Stimulated activated CD4-positive, alpha-beta T cell treated with anti-CD3 and anti-CD28 coated beads, Interleukin-12 subunit alpha, Interleukin-12 subunit beta, amount 100 ng/mL, for 48 hours (primary cell): ENCODE measurements at regions not wholly inside any gene's neighbourhood (a gene's known extent, or its start where the extent isn't known, plus 50 kb on each side); places are given as distances from the start of the nearest gene placed in this dataset.
"Not testable (repeated sequence)": the region's sequence is repeated elsewhere in the genome, so short reads cannot be mapped to it uniquely, and the experiment has no call there.

Source experiments
- DNase-seq, 3 donors: peaks; one replicate each; pipeline ENCODE4 v3.0.0-alpha.2; 2020; ENCODE audit warnings: low read depth in 2 of 3, low spot score in 1 of 3

- DNase-seq: peak in 2 of 3 donors; percentile 1 to 5
Measured at GRCh38 chr5:68070591-68071281, 144.8 kb upstream of the PIK3R1 start.

GRCh38 chr5:68067976-68068603 lies 147.5 kb upstream of the PIK3R1 start:
- DNase-seq: no peak

GRCh38 chr5:68067291-68067690 lies 148.3 kb upstream of the PIK3R1 start:
- no peak for DNase-seq

DNA sequence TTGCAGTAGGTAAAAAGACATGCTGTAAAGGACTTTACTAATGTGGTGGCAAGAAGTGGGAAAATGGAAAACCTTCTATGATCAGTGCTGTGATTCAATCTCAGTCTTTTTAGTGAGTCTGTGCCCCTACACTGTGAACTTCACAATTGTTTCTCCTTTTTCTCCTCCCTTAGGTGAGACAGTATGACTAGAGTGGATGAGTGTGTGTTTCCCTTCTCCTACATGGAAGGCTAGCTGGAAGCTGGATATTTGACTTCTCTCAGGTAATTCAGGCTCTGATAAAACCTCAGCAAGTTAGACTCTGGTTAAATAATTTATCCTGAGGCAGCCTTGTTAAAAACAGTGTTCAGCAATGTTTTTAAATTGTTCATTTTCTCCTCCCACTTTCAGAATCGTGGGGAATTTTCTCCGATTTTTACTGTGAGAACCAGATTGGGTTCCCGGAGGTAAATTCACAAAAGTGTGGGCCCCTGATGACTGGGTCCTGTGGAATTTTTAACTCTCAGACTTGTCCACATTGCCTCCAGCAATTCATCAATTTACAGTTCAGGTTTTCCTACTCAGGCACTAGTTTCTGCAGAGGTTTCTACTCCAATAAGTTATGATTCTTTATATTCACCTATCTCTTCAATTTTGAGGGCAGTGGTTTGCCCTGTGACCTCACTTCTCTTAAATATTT lies 149.1 kb upstream of the PIK3R1 start:
- DNase-seq: no peak

DNA sequence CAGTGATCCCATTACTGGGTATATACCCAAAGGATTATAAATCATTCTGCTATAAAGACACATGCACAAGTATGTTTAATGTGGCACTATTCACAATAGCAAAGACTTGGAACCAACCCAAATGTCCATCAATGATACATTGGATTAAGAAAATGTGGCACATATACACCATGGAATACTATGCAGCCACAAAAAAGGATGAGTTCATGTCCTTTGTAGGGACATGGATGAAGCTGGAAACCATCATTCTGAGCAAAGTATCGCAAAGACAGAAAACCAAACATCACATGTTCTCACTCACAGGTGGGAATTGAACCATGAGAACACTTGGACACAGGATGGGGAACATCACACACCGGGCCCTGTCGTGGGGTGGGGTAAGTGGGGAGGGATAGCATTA lies 150.2 kb upstream of the PIK3R1 start:
- not testable (repeated sequence) for DNase-seq

DNA sequence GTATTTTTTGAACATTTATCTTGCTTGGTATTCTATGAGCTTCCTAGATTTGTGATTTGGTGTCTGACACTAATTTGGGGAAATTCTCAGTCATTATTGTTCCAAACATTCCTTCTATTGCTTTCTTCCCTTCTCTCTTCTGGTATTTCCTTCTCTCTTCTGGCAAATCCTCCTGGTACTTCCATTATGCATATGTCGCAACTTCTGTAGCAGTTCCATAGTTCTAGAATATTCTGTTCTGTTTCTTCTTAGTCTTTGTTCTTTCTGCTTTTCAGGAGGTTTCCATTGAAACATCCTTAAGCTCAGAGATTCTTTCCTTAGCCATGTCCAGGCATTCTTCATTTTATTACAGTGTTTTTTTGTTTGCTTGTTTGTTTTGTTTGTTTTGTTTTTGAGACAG lies 155.2 kb upstream of the PIK3R1 start:
- DNase-seq: no peak

DNA sequence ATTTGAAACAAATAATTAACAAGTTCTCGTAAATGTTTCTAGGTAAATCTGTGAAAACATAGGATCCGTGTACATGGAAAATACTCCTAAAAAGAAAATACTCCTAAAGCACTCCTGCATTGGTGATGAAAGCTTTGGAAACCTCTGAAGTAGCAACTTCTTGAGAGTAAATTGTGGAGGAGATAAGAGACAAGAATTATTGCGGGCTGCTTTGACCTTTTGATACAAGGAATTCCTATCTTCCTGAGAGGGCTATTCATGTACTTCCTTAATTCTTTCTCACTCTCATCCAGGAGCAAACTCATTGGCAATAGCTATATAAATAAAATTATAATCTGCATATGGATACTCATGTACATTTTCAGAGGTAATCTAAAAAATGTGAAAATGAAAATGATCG lies 158.4 kb upstream of the PIK3R1 start:
- no peak for DNase-seq

- no peak for DNase-seq
Measured at GRCh38 chr5:68055686-68056085, 159.9 kb upstream of the PIK3R1 start.

DNA sequence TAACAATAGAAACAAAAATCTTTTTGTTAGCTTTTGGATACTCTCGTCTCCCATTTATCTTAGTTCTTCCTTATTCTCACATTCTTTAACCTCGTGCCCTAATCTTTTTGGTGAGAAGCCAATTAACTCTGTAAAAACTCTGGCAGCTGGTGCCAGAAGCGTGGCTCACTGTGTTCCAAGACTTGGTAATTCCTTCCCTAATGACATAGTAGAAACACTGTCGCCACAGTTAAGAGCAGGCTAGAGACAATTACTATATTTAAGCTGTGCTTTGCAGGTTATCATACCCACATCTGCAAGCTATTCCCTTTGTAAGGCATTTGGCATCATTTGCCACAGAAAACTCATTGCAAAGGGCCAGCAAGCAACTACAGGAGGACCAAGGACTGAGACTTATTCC lies 160.9 kb upstream of the PIK3R1 start:
- DNase-seq: no peak

GRCh38 chr5:68053202-68053601 lies 162.4 kb upstream of the PIK3R1 start:
- DNase-seq: no peak

DNA sequence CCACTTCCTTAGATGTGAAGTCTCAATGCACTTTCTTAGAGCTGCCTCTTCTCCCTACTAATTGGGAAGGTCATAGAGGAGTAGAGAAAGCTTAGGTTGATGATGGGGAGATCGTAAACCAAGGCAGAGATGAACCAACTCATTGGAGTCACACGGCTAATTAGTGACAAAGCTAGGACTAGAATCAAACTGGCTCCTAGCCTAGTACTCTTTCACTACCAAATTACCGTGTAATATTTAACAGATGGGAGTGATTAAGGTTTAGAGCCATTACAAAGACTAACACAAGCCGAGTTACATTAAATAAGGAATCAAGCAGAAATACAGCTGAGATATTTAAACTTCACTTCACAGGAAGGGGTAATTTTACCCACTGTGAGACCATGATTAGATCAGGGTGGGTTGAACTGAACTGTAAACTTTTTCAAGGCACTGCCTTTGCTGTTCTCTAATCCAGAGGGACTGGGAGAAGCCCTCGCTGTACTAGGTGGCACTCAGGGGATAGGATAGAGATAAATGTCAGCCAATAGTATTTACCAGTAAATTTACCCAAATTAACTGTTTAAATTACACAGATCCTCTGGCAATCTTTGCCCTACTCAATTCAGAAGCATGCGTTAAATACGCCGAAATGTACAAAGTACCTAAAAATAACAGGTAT lies 166.4 kb upstream of the PIK3R1 start:
- DNase-seq: no peak

- DNase-seq: no peak
Measured at GRCh38 chr5:68048516-68048915, 167.0 kb upstream of the PIK3R1 start.

DNA sequence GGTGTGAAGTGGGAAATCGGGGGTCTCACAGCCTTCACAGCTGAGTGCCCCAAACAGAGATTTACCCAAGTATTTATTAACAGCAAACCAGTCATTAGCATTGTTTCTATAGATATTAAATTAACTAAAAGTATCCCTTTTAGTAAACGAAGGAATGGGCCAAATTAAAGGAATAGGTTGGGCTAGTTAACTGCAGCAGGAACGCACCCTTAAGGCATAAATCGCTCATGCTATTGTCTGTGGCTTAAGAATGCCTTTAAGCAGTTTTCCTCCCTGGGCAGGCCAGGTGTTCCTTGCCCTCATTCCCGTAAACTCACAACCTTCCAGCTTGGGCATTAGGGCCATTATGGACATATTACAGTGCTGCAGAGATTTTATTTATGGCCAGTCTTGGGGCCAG lies 167.5 kb upstream of the PIK3R1 start:
- not testable (repeated sequence) for DNase-seq

DNA sequence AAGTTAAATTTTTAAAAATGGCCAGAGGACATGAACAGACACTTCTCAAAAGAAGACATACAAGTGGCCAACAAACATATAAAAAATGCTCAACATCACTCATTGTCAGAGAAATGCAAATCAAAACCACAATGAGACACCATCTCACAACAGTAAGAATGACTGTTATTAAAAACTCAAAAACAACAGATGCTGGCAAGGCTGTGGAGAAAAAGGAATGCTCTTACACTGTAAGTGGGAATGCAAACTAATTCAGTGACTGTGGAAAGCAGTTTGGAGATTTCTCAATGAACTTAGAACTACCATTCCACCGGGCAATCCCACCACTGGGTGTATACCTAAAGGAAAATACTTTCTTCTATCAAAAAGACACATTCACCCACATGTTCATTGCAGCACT lies 168.5 kb upstream of the PIK3R1 start:
- no peak for DNase-seq

GRCh38 chr5:68046445-68046844 lies 169.1 kb upstream of the PIK3R1 start:
- DNase-seq: no peak

GRCh38 chr5:68041293-68041692 lies 174.3 kb upstream of the PIK3R1 start:
- no peak for DNase-seq

GRCh38 chr5:68037546-68037945 lies 178.0 kb upstream of the PIK3R1 start:
- DNase-seq: no peak

- no peak for DNase-seq
Measured at GRCh38 chr5:68033961-68034571, 181.5 kb upstream of the PIK3R1 start.

DNA sequence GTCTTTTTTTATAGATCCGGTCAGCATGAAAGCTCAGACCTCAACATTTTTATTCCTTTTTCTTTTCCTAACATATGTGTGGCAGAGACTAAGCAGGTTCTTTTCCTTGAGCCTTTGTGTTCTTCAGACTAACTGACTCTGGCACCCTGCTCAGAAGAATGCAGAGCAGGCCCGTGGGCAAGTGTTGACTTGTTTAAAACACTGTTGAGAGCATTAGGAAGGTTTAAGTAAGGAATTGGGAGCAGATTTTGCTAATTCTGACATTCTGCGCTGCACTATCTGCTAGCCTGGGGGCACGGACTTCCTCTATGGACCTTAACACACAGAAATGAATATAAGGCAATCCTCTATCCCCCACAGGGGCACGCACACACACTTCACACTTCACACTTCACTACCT lies 182.5 kb upstream of the PIK3R1 start:
- DNase-seq: no peak

- no peak for DNase-seq
Measured at GRCh38 chr5:68032216-68032762, 183.3 kb upstream of the PIK3R1 start.

DNA sequence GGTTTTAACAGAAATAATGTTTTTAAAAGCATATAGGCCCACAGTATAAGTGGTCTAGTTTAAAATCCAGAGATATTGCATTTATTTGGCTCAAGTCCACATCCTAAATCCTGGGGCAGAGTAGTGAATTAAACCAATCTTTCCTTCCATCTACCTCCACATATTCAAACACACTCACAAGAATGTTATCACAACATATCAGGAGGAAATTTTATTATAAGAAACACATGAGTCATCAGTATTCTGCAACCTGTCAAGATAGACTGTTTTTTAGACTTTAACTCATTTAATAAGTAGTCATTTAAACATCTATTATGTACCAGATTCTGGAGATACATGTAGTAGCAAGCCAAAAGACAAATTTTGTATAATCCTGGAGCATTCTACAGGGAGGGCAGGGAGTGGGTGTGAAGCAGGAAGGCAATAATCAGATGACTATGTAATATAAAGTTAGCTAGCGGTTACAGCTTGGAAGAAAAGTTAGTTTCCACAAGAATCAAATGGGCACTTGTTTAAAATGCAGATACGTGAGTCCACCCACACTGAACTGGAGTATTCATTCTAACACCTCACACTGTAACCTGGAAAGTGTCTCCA lies 187.3 kb upstream of the PIK3R1 start:
- DNase-seq: no peak
